HG02938 (cell line): ENCODE measurements at regions not wholly inside any gene's neighbourhood (a gene's known extent, or its start where the extent isn't known, plus 50 kb on each side); places are given as distances from the start of the nearest gene placed in this dataset.

Experiments
- ATAC-seq: cut with Tn5 transposase; IDR thresholded peaks from one replicate; pipeline ENCODE4 v1.9.1; 2021; ENCODE audit warnings: mild to moderate bottlenecking, moderate library complexity; ENCODE audit not compliant: unreplicated experiment

GRCh38 chr1:195005338-195005737, 1602.9 kb downstream of the KCNT2 start:
- ATAC-seq = no peak

DNA sequence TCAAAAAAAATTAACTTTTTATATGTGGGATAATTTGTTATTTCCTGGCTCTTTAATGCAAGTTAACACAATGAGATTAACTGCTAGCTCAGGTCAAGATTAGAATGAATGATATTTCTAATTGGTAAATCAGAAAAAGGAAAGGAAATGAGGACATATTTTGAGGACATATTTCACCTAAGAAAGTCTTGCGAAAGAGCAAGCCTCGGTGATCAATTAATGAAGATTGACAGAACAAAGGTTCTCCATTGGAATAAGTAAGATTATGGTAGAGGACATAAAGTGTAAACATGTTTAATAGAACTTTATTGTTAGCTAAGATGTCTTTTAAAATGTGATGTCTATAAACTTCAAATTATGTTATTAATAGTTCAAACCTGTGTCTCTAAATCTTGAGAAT, 1617.8 kb downstream of the KCNT2 start:
- ATAC-seq = no peak

DNA sequence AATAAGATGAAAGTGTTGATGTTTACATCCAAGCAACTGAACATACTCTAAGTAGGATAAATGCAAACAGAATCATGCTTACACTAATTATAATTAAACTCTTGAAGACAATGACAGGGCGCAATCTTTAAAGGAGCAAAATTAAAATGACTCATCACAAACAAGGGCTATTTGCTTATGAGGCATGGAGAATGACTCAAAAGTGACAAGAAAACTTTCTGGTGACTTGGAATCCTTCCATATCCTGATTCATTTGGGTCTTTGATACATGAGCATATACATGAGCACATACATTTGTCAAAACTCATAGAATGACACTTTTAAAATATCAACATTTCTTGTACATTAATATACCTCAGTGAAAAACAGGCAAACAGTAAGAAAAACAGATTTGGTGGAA, 1632.3 kb downstream of the KCNT2 start:
- no peak for ATAC-seq

DNA sequence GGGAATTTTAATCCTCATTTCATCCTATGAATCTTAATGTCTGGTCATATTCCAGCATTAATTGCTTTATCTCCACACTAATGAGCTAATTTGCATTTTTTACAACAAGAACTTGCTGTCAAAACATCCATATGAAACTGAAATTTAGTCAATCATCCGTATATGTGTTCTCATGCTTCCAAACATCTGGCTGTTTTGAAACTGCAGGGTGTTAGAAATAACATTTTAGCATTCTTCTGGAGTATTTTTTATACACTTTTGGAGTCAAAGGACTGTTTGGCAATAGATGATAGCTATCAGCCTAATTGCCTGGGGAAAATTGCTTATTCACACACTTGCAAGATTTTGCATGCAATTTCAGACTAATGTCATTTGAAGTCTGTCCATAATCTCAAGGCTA, 1639.3 kb downstream of the KCNT2 start:
- ATAC-seq = no peak

GRCh38 chr1:194959795-194960194, 1648.4 kb downstream of the KCNT2 start:
- ATAC-seq = no peak

DNA sequence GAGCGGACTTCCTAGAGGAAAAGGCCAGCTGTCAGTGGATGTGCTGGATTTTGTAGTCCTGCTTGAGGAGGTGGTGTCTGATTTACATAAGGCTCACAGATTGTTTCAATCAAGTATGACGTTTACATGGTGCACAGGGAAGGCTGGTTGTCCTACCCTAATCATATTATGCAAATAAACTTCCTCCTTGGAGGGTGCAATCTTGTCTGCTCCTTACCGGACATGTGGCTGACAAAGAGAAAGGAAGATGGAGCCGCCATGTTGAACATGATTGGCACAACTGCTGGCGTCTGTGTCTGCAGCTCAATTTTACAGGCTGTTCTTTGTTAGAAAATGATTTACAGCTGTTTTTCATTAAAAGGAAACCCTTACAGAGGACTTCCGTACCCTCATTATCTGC, 1656.1 kb downstream of the KCNT2 start:
- no peak for ATAC-seq

DNA sequence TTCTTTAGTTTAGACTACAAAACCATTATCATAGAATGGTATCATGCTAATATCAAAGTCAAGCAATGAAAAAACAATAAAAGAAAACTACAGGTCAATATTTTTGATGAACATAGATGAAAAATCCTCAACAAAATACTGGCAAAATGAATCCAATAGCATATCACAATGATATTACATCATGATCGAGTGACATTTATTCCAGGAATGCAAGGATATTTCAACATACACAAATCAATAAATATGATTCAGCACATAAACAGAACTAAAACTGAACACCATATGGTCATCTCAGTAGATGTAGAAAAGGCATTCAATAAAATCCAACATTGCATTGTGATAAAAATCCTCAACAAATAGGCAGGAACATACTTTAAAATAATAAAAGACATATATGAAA, 1657.7 kb downstream of the KCNT2 start:
- ATAC-seq = no peak

- ATAC-seq = no peak
Observed at GRCh38 chr1:194940336-194941030, 1667.8 kb downstream of the KCNT2 start.

GRCh38 chr1:194935864-194936263, 1672.4 kb downstream of the KCNT2 start:
- ATAC-seq = no peak

DNA sequence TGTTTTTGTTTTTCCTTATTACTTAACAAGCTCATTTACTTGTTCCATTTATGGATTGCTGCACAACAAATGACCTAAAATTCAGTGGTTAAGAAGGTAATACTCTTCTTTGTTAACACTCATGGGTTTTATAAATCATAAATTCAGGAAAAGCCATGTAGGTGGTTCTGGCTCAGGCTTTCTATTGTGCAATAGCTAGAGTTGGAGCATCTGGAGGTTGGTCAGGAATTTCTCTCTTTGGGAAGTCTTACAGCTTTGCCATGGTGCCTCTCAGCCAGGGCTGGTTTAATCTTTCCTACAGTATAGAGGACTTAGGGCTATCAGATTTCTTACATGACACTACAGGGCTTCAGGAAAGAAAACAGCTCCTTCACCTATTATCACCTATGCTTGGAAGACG, 1677.1 kb downstream of the KCNT2 start:
- ATAC-seq = no peak

DNA sequence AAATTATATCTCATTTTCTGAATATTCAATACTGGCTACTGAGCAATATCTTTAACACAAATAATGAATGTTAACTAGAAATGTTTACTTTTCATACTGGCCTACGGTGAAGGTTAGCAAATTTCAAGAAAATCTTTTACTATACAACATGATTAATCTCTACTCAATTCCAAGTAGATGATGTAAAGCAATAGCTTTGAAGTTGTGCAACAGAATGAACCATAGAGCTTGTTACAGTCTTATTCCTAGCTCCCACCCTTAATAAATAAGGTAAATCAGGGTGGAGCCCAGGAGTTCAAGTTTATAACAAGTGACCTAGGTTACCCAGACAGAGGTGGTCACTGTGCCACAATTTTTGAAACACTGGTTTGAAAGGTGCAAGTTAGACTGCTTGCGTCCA, 1678.1 kb downstream of the KCNT2 start:
- no peak for ATAC-seq

GRCh38 chr1:194929357-194929756, 1678.9 kb downstream of the KCNT2 start:
- ATAC-seq = no peak

GRCh38 chr1:194919146-194919545, 1689.1 kb downstream of the KCNT2 start:
- no peak for ATAC-seq

GRCh38 chr1:194917769-194918168, 1690.5 kb downstream of the KCNT2 start:
- no peak for ATAC-seq

DNA sequence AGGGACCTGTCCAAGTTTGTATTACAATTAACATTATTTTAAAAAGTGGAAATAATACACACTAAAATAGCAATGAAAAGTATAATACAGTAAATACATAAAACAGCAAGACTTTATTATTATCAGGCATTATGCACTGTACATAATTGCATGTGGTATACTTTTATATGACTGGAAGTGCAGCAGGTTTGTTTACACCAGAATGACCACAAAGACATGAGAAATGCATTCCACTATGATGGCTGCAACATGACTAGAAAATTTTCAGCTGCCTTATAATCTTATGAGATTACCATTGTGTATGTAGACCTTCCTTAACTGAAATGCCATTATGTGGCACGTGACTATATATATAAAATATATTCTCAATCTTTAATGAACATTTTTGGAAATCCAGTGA, 1699.6 kb downstream of the KCNT2 start:
- ATAC-seq = no peak

- ATAC-seq = no peak
Observed at GRCh38 chr1:194903524-194903923, 1704.7 kb downstream of the KCNT2 start.

DNA sequence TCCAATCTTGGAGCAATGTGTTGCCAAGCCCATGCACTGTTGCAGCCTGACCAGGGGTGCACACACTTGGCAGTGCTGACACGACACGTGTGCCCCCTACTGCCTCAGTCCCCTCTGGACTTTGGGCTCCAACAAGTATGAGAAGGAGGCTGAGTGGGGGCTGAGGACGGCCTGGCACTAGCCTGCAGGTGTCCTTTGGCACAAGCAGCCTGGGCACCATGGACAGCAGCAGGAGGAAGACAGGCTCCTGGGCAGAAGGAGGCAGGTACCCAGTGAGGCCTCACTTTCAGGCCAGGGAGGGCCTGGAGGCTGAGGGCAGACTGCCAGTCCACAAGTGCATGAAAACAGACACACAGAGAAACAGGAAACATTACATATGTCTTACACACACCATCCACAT, 1702.9 kb upstream of the B3GALT2 start:
- no peak for ATAC-seq

- ATAC-seq = no peak
Observed at GRCh38 chr1:194870860-194871259, 1684.4 kb upstream of the B3GALT2 start.

- no peak for ATAC-seq
Observed at GRCh38 chr1:194866153-194866552, 1679.7 kb upstream of the B3GALT2 start.

GRCh38 chr1:194865383-194865782, 1679.0 kb upstream of the B3GALT2 start:
- no peak for ATAC-seq

DNA sequence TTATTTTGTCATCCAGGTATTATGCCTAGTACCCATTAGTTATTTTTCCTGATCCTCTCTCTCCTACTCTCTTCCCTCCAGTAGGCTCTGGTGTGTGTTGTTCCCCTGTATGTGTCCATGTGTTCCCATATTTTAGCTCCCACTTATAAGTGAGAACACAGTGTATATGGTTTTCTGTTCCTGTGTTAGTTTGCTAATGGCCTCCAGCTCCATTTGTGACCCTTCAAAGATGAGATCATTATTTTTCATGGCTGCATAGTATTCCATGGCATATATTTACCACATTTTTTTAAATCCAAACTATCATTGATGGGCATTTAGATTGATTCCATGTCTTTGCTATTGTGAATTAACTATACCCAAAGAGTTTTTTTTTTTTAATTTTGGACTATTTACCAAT, 1675.7 kb upstream of the B3GALT2 start:
- no peak for ATAC-seq

- no peak for ATAC-seq
Observed at GRCh38 chr1:194860248-194861201, 1674.1 kb upstream of the B3GALT2 start.
